Mononuclear cell (primary cell): ENCODE measurements at regions not wholly inside any gene's neighbourhood (a gene's known extent, or its start where the extent isn't known, plus 50 kb on each side); places are given as distances from the start of the nearest gene placed in this dataset.

Experiments
- H3K27me3 ChIP-seq: 2 replicates; pipeline ENCODE4 v1.6.0; 2011; ENCODE audit warnings: low read length, control low read depth; ENCODE audit not compliant: insufficient read depth
- H3K4me1 ChIP-seq: 2 replicates; pipeline ENCODE4 v1.5.1; 2011; ENCODE audit warnings: mild to moderate bottlenecking, low read length, control low read depth; ENCODE audit not compliant: insufficient read depth
- H3K4me3 ChIP-seq: 2 replicates; pipeline ENCODE4 v1.5.1; 2011; ENCODE audit warnings: mild to moderate bottlenecking, low read length, moderate library complexity
- H3K9me3 ChIP-seq: 2 replicates; pipeline ENCODE4 v1.5.1; 2011; ENCODE audit warnings: low read depth, mild to moderate bottlenecking, control low read depth, low read length

DNA sequence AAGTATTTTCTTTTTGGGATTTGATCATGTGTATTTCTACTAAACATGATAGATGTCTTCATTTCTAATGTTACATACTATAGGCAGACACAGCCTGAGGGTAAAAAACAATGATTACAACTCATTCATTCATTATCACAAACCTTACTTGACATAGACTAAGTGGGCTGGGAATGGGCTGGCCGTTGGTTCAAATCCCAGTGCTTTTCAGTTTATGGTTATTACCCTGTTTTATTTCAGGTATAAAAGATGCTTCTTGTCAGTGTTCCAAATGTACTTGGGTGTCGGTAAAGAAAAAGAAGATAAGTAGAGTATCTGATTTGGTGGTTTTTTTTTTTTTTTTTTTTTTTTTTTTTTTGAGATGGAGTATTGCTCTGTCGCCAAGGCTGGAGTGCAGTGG is 149.7 kb upstream of the ZFHX3 start:
- no peaks in the 10 kb centered on the region for H3K9me3 ChIP-seq
- H3K4me3 ChIP-seq, result no peak overlapping the region
- H3K4me1 ChIP-seq, result no peaks in the 10 kb centered on the region
- no peaks in the 10 kb centered on the region for H3K27me3 ChIP-seq

DNA sequence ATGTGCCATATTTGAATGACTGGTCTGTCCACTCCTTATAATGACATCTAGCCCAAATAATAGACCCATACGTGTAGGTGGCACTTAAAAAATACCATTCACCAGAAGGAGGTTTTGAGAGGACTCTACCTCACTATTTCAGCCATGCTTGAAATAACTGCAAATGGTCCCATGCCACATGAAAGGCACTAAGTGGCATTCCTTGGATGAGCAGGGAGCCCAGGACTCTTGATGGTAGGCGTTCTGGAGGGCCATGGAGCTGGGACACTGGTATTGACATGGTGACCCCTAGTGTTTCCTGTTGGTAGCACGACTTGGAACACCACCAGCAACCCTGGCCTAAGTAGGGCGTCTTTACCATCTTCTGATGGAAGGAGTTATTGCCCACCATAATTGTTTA is 148.7 kb upstream of the ZFHX3 start:
- no peaks in the 10 kb centered on the region for H3K4me1 ChIP-seq
- H3K4me3 ChIP-seq, result no peak overlapping the region
- H3K9me3 ChIP-seq, result no peaks in the 10 kb centered on the region
- no peaks in the 10 kb centered on the region for H3K27me3 ChIP-seq

DNA sequence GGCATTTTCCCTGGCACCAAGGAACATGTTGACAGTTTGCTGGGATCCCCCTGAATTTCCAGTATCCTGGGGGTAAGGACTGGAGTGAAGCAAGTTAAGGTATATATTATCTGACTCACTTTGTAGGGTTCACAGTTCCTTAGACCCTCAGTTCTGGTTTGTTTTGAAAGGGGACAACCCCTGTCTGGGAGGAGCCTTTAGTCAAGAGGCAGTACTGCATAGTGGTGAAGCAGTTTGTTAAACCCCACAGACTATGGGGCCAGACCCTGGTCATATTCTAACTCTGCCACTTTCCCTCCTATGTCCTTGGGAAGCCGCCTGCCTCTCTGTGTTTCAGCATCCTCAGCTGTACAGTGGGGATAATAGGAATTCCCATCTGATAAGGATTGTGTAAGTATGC is 145.5 kb upstream of the ZFHX3 start:
- Histone ChIP-seq H3K27me3 (no peaks in the 10 kb centered on the region), H3K4me1 (peaks cover 6% of the 10 kb centered on the region), H3K9me3 (no peaks in the 10 kb centered on the region), H3K4me3 (no peak overlapping the region)

DNA sequence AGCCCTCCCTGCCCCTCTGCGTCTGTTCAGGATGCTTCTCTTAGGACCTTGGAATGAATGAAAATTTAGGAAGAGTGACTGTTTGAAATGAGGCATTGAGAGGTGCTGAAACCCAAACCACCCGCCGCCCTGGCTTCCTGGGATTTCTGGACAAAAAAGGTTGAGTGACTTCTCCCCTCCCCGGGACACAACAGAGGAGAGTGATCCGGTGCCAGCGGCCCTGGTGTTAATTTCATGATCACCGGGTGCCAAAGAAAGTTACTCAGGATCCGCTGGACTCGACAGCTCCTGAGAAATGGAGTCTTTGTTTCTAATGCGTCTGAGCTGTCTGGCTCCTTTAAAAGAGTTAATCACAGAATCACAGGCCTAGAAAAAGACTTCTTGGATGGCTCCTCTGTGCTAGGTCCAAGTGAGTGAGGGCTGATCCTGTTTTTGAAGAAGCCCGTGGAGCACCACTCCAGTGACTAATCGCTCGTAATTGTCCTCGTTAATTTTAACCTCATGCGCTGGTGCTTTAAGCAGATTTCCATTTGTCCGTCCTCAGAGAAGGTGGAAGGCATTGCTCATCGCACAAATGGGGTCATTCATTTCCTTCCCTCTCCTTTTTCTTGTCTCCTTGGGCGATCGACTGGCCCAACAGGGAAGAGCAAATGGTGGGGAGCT is 144.4 kb upstream of the ZFHX3 start:
- H3K27me3 ChIP-seq, result no peaks in the 10 kb centered on the region
- H3K9me3 ChIP-seq, result no peaks in the 10 kb centered on the region
- no peak overlapping the region for H3K4me3 ChIP-seq
- peaks cover 6% of the 10 kb centered on the region for H3K4me1 ChIP-seq

DNA sequence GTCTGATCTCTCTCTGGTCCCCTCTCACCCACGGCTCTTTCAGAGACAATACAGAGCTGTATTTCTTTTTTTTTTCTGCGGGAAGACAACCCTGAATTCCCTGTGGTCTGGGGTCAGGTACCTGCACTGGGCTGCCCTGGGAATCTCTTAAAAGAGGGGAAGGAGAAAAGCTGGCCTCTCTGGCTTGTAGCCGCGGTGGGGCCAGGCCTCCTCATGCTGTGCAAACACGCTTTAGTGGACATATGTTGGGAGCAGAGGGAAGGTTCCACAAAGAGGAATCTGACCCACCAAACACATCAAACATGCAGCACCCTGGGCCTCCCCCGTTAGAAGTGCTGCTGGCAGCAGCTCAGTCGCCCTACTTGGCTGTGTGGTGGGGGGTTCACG is 143.7 kb upstream of the ZFHX3 start:
- peaks cover 6% of the 10 kb centered on the region for H3K4me1 ChIP-seq
- H3K9me3 ChIP-seq, result no peaks in the 10 kb centered on the region
- no peak overlapping the region for H3K4me3 ChIP-seq
- no peaks in the 10 kb centered on the region for H3K27me3 ChIP-seq

GRCh38 chr16:73190688-73191659 is 143.0 kb upstream of the ZFHX3 start:
- Histone ChIP-seq H3K4me3 (no peak overlapping the region), H3K9me3 (no peaks in the 10 kb centered on the region), H3K27me3 (no peaks in the 10 kb centered on the region), H3K4me1 (peaks cover 6% of the 10 kb centered on the region)

- no peak overlapping the region for H3K4me3 ChIP-seq
- no peaks in the 10 kb centered on the region for H3K9me3 ChIP-seq
- H3K27me3 ChIP-seq, result no peaks in the 10 kb centered on the region
- H3K4me1 ChIP-seq, result peaks cover 6% of the 10 kb centered on the region
These were observed 142.3 kb upstream of the ZFHX3 start for GRCh38 chr16:73190256-73190655.

GRCh38 chr16:73189136-73189535 is 141.2 kb upstream of the ZFHX3 start:
- Histone ChIP-seq H3K4me3 (no peak overlapping the region), H3K4me1 (peaks cover 6% of the 10 kb centered on the region), H3K27me3 (no peaks in the 10 kb centered on the region), H3K9me3 (no peaks in the 10 kb centered on the region)

GRCh38 chr16:73186752-73187601 is 139.0 kb upstream of the ZFHX3 start:
- H3K27me3 ChIP-seq, result no peaks in the 10 kb centered on the region
- peaks cover 6% of the 10 kb centered on the region for H3K4me1 ChIP-seq
- H3K9me3 ChIP-seq, result no peaks in the 10 kb centered on the region
- H3K4me3 ChIP-seq, result no peak overlapping the region

GRCh38 chr16:73185737-73186136 is 137.8 kb upstream of the ZFHX3 start:
- H3K4me3 ChIP-seq, result no peak overlapping the region
- no peaks in the 10 kb centered on the region for H3K9me3 ChIP-seq
- H3K4me1 ChIP-seq, result no peaks in the 10 kb centered on the region
- H3K27me3 ChIP-seq, result no peaks in the 10 kb centered on the region

GRCh38 chr16:73183611-73184092 is 135.7 kb upstream of the ZFHX3 start:
- Histone ChIP-seq H3K4me3 (no peak overlapping the region), H3K27me3 (no peaks in the 10 kb centered on the region), H3K4me1 (no peaks in the 10 kb centered on the region), H3K9me3 (no peaks in the 10 kb centered on the region)

DNA sequence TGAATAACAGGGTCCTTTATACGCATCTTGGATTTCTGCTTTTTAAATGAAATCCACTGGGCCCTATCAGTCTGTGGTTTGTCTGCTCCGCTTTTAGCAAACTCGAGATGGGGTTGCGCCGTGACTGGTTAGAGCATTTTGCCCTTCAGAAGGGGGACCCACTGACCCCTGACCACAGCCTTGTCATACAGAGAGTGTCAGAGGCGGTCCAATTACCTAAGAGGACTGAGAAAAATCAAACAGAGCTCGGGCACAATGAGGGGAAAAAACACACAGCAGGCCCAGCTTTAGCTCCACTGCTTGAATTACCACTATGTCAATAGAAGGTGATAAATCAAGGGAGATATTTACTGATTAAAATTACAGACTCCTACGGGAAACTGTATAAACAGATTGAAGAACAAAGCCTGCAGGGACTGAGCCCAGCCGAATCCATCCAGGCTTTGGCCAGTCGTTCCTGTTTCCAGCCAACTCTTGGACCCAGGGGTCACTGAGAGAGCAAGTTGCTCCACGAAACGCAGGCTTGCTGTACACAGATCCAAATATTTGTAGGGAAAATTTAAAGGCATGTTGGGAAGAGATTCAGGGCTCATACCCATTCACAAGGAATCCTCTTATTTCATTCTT is 131.9 kb upstream of the ZFHX3 start:
- Histone ChIP-seq H3K27me3 (no peaks in the 10 kb centered on the region), H3K4me1 (no peaks in the 10 kb centered on the region)

DNA sequence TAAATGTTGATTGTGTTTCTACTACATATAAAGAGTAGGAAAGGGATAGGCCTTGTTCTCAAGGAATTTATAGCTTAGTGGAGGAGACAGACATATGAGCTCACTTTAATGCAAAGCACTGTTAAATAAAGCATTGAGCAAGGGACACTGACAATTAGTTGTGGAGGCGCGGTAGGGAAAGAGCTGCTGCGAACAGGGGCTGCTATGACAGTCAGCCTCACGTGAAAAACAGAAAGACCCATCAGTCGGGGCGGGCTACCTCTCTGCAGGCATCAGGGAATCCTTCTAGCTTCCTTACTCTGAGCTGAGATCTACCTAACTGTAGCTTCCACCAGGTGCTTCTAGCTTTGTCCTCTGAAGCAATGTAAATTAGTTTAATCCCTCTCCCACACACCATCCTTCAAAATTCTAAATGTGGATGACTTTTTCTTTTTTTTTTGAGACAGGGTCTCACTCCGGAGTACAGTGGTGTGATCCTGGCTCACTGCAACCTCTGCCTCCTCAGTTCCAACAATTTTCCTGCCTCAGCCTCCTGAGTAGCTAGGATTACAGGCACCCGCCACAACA is 129.9 kb upstream of the ZFHX3 start:
- no peaks in the 10 kb centered on the region for H3K27me3 ChIP-seq
- H3K9me3 ChIP-seq, result no peaks in the 10 kb centered on the region
- no peak overlapping the region for H3K4me3 ChIP-seq
- H3K4me1 ChIP-seq, result no peaks in the 10 kb centered on the region

More for the DNA sequence above, 131.9 kb upstream of the ZFHX3 start:
- Histone ChIP-seq H3K4me3 (no peak overlapping the region), H3K9me3 (no peaks in the 10 kb centered on the region)

DNA sequence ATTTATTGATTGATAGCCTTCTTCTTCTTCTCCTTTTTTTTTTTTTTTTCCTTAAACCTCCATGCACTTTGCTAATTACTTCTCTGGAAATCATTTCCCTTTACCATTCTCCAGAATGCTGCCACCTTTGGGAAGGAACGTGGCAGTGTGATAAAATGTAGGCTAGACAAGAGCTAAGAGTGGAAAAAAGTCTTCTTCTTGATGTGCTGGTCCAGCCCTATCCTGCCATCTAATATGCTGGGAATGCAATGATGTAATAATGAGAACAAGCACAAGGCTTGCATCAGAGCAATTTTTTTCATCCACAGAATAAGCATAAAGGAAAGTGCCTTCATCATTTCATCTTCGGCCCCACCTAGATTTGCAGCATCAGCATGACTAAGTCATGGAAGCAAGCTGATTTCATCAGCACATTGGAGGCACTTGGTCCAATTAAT is 128.7 kb upstream of the ZFHX3 start:
- Histone ChIP-seq H3K27me3 (no peaks in the 10 kb centered on the region), H3K4me3 (no peak overlapping the region), H3K4me1 (no peaks in the 10 kb centered on the region), H3K9me3 (no peaks in the 10 kb centered on the region)
